ENCODE measurements at regions not wholly inside any gene's neighbourhood (a gene's known extent, or its start where the extent isn't known, plus 50 kb on each side); places are given as distances from the start of the nearest gene placed in this dataset.

DNA sequence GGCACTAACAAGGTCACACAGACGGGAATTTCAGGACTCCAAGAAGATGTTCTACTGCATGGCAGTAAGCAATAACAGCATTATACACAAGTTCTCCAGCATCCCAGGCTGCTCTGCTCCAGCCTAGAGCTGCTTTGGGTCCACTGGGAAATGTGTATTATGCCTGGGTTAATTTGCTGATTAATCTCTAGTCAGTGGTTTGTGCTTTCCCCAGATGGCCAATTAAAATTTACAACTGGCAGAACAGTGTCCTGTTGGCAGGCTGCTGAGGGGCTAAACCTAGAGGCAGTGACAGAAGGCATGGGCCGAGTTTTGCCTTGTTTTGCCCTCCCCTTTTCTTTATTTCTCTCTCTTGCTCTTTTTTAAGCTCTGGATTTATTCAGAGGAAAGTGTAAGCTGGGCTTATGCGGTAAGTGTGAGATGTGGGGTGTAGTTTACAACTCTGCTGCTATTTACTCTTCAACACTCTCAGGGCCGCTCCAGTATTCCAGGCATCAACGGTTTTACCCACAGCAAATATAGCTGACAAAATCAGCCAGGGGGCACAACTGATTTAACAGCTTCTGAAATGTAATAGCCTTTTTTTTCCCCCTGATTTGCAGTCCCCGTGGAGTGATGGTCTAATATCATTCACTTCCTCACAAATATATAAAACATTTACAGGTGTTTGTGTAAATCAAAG lies 348.0 kb downstream of the GPD2 start:
- no peak for DNase-seq

DNA sequence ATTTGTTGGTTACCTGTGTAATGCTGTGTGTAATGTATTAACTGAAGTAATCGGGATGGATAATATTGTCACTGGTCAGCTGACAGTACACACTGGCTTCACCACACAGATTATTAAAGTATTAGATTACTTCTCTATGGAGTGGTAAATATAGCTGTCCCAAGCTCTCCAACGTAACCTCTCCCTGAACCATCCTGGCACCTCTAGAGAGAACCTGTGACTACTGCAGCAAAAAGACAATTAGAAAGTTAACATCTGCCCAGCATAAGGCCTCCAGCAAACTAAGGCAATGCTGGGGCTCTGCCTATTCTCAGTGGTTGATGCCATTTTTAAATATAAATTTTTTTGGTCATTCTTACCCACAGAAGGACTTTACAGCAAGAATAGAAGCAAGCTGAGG lies 351.3 kb downstream of the GPD2 start:
- DNase-seq = no peak

DNA sequence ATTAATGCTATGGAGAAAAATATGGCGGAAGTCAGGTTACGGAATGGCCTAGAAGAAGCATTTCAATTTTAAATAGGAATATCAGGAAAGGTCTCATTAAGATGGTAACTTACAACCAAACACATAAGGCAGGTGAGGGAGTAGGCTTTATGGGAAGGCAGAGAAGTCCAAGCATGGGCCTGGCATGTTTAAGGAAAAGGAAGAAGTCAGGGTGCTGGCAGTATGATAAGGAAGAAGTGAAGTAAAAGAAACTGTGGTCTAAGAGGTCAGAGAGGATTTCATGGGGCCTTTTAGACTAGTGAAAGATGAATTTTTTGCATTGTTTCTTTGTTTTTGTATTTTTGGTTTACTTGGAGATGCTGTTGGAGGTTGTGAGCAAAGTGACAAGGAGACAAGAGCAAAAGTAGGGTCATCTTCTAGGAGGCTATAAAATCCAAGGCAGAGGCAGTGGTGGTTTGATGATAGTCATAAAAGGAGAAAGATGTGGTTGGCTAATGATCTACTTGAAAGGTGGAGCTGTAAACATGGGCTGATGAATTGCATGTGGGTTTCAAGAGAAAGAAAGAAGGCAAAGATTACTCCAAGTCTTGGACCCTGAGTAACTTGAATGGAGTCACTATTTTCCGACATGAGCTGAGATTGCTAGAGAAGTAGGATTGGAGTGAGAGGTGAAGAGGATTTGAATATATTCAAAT lies 354.3 kb downstream of the GPD2 start:
- DNase-seq = no peak

DNA sequence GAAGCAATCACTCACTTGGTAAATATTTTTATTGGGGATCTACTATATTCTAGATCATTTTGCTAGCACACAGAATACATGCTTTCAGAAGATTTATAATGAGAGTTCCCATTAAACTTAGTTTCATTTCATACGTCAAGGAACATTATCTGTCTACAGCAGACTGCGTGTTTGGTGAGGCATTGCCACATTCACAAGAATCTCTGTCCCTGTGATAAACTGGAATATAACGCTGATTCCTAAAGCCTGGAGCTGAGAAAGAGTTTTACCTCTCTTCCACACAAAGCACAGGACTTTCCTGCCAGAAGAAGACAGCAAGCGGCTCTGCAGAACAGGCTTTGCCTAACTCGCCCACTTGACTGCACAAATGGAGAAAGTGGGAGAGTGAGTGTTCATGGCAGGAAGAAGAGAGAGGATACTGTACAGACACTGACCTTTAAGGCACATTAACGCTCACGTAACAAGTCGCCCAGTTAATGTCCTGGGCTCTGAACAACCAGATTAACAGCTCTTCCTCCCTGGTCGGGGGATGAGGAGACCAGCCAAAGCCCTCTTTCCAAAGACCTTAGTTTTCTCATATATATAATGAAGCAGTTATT lies 356.2 kb downstream of the GPD2 start:
- no peak for DNase-seq

DNA sequence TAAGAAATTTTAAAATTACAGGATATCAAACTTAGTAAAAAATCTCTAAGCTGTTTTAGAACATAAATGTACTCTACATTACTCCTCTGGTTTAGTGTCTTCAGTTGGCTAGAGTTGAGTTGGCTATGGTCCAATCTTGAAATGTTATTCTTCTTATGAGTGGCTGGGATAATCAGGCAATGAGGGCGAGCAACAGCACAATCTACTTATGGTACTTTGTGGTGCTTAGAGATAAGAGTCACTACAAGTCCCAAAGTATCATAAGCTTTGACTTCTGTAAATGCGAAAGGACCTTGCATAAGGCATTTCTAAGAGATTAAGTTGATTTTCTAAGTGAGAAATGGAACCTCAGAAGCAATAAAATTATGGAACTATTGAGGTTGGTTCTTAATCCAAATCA lies 361.7 kb downstream of the GPD2 start:
- no peak for DNase-seq

DNA sequence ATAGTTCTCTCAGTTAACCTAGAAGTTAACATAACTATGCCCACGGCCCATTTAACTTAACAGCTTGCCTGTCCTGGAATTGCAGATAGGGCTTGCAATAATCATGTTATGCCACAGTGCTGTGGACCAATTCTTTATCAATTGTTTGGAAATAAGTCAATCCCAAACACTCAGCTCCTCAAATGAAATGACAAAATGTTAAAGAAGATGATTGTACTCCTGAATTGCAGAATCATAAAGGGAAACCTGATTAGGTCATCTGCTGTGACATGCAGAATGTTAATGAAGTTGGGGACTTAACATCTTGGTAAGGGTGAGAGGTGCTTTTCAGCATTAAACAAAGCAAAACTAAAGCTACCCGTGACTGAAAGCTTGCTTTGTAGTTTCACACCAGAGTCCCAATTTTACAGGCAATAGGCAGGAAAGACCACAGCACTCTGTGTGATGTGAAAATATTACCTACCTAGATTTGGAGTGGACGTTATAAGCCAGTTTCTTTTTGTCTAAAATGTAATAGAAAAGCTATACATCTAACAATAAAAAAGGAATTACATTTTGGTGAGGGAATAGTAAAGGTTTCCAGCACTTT lies 364.0 kb downstream of the GPD2 start:
- DNase-seq = peak; percentile 48

DNA sequence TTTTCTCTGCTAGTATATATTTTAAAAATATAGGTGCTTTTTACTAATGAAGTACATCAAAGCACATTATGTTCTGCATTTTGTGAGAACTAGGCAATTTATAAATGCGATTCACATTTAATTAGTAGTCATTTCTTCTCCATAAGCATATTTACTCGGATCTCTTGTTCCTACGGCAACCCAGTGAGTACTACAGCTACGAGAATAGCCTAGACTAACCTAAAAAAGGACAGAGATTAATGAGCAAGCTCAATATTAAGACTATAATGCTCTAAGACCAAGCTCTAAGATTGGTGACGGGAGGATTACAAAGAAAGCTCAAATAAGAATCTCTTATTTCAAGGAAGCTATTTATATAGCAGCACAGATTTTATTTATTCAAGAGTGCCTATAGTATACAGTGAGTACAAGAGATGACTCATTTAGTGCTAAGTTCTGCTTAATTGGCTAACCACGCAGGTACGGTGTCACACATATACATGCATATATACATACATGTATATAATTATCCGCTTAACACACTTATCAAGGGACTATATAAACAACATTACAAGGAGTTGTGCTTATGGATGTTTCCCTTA lies 364.7 kb downstream of the GPD2 start:
- DNase-seq = peak; percentile 91

DNA sequence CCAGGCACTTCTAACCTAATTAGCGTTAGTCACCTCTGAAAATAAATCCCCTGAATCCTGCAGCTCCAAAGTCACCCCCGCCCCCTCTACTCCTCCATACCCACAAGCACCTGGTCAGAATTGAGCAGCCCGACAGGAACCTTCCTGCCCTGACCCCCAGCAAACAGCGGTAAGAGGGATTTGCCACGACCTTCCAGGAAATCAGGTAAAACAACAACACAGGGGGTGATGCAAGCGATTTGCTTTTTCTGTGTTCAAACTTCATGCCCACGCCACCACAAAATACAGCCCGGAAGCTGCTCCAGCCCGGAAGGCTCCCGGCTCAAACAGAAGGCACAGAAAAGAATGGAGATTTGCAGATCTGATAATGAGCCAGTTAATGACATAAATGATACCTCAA lies 367.1 kb downstream of the GPD2 start:
- DNase-seq = peak; percentile 72

DNA sequence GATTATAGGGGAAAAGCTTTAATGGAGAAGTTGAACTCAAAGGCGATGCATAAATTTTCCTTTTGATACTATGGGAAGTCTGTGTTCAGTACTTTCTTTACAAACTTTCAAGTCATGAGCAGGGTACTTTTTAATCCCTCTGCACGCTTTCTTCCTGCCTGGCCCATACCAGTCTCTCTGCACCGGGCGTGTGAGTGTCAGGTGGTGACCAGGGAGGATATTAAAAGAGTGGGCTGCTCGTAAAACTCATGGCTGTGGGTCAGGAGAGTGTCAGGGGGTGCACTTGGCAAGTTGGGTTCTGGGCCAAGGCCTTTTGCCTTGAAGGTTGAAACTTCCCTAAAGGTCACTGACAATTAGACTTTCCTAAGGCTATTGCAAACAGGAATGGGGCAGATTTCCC lies 367.8 kb downstream of the GPD2 start:
- DNase-seq = no peak

DNA sequence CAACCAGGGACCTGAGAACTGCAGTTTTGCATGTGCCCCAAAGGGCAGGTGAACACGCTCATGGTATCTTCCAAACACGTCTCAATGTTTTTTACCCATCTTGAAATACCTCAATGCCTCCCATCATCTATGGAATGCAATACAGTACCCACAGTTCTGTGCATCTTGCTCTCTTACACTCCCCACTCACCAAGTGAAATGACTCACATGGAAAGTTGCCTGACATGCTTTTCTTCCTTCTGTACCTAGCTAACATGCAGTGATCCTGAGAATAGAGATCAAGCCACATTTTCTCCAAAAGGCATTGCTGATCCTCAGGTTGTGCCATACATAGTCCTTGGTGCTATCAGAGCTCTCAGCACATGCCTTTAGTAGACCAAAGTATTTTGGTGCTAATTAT lies 373.9 kb downstream of the GPD2 start:
- no peak for DNase-seq

DNA sequence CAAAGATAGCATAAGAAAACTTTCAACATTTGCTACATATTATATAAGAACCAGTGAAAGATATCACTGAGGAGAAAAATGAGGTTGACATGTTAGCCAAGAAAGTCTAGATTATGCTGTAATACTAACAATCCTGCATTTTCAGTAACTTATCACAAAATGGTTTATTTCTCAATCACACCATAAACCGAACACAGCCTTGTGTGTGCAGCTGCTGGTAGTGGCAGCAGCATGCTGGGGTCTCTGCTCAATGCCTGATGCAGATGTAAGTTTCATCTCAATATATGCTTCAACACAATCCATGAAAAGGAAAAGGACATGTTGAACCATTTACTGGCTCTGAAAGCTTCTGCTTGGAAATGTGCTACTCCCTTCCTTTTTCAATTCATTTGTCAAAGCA lies 376.3 kb downstream of the GPD2 start:
- DNase-seq = no peak

DNA sequence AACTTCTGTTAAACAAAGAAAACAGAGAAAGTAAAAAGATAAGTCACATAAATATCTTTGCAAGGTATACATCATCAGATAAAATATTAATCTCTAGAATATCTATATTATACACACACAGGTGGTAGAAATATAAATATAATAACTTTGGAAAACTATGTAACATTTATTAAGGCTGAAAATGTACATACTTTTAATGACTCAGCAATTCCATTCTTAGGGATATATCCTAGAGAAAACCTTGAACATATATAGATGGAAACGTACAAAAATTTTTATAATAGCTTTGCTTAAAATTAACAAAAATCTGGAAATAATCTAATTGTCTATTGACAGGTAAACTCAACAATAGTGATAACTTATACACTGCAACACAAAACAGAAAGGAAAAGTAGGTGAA lies 381.3 kb downstream of the GPD2 start:
- no peak for DNase-seq

DNA sequence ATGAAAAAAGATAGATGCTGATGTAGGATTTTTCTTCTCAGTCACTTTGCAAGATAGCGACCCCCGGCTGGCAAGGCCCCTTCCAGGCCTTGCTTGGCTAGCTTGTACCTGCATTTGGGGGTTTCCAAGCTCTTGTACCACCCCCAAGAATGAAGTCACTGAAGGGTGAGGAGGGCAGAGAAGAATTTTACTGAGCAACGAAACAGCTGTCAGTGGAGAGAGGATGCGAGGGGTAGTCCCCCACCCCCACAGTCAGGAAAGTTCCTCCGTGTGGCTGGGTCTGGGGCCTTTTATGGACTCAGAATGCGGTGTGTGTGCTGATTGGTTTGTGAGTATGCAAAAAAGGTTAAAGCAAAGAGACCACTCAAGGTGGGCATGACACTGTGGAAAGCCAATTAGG lies 382.0 kb downstream of the GPD2 start:
- no peak for DNase-seq

DNA sequence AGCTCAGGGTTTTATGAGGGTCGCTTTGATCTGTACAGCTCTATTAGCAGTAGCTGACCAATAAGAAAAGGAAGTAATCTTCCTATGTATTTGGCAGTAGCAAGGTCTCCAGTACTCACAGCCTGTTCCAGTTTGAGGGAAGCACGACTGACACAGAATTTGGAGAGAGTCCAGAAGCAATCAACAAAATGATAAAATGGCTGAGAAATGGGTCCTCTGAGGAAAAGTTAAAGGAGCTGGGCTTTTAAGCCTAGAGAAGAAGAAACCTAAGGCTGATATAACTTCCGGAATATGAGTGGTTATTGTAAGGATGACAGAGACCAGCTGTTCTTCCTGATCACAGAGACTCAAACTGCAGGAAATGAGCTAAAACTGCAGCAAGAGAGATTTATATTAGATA lies 382.8 kb downstream of the GPD2 start:
- DNase-seq = no peak

DNA sequence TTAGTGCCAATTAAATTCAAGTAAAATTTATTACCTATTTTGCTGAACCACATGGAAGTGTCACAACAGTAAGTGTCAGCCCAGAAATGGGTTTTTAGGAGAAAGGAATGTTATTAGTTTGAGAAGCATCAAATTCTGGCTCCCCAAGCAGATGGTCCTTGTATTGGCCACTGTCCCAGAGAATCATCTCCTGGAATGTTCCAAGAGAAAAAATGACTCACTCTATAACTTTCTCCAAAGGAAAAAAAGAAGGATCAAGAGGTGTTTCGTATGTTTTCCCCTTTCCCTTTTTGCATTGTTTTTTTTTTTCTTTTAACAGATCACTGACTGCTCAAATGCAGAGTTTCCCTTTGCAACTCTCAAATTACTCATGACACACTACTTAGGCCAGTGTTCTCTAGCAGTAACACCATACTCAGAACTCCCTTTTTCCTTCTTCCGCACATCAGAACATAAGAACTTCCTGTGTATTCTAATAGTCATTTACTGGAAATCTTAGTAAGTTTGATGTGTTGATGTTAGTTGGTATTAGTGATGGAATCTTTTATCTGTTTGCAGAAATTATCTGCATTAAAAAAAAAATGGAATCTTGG lies 390.3 kb downstream of the GPD2 start:
- no peak for DNase-seq

DNA sequence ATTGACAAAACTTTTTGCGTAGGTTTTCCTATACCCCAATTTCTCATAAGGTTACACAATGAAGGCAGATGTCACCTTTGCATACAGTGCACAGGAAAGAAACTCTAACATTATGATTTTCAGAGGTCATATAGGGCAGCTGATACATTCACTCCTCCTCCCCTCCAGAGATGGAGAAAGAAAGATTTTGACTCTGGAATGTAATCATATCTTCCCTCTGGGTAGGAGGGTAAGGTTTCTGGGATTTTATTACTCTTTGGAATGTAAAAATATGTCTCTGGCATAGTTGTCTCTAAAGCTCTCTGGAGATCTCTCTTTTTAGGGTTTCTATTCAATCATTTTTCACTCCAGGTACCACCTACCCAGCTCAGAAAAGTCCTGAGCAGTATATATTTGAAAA lies 398.3 kb downstream of the GPD2 start:
- DNase-seq = no peak

DNA sequence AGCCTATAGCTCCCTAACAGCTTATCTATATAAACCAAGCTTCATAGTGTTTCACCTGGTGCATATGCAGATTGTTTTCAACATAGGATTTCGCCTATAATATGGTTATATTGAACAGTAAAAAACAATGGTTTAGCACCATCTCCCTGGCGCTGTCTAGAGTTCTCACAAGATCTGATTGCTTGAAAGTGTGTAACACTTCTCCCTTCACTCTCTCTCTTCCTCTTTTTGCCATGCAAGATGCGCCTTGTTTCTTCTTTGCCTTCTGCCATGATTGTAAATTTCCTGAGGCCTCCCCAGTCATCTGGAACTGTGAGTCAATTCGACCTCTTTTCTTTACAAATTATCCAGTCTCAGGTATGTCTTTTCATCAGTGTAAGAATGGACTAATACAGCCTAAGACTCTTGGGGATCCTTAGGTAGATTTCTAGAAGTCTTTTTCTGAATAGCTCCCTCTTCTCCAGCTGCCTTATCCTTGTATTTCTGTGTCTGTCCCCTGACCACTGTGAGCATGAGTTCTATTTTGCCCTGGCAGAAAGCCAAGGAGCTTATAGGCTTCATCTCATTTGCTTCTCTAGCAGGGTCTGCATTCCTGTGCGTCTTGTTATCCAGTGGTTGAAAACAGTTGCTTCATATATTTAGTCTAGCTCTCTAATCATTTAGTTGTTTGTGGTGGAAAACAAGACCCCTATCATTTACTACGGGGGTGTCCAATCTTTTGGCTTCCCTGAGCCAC lies 401.6 kb downstream of the GPD2 start:
- DNase-seq = no peak

DNA sequence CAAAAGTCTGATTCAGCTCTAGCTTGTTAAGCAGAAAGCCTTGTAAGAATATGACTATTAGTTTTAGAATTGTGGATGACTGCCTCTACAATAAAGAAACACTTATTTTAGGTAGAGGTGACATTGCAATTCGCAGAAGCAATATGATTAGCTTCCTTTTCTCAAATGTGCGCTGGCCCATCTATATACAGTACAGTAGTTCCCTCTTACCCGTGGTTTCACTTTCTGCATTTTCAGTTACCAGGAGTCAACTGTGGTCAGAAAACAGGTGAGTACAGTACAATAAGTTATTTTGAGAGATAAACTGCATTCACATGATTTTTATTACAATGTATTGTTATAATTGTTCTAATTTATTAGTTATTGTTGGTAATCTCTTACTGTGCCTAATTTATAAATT lies 405.1 kb downstream of the GPD2 start:
- DNase-seq = no peak

DNA sequence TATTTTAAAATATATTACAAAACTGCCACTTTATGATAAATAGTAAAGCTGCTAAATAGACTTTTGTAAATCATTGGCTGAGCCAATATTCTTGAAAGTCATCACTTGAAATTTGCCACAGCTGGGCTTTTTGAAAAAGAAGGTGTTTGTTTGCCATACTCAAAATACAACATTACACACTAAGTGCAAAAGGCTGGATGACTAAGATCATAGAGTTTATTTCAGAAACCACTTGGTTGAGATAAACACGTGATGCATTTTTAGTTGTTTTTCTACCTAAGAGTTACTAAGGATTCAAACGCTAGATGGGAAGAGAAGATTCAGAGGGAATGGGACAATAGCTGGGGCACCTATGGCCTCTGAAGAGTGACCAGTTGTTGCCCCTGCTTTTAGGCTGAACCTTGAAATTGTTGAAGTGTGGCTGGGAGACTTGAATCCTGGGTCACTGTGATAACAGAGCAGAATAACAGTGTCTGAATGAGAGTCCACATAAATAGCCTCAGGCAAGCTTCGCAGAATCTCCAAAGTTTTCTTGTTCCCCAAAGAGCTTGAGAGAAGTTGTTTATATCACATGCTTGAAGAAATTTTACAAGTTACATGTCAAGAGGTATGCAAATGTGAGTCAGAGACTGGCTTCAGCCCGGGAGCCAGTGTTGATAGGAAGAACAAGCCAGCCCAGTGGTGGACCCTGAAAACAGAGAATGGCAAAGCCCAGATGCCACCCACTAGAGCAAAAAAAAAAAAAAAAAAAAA lies 409.8 kb downstream of the GPD2 start:
- DNase-seq = no peak

DNA sequence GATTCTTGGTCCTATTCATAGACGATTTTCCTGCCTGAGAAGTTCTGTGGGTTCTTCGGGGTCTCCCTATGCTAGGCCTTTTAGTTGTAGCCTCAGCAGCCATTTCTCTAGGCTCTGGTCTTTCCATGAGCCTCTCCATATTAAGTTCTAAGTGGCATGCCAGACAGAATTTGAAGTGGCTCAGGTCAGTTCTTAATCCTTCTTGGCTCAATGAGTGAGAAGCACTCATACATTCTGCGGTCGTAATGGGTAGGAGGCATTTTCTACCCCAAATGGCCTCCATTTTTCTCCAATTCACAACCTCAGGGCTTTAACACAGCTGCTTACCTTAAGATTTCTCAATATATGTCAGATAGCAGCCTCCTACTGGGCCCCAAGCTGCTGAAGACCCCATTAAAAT lies 405.3 kb upstream of the GALNT5 start:
- DNase-seq = no peak

DNA sequence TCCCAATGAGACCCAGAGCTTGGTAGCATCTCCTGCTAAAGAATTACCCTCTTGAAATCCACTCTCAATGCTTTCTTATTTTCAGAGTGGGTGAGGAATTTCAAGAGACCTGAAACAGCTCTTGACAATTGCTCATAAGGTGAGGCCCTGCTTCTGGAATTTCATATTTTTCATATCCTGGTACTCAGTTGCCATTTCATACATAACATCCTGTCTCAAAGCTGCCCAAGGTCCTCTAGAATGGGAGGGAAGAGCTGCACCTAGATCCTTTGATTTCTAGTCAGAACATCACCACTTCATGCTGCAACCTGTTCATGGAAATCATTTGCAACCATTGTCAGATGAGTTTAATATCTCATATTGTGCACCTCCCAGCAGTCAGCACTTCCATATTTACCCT lies 404.8 kb upstream of the GALNT5 start:
- no peak for DNase-seq

DNA sequence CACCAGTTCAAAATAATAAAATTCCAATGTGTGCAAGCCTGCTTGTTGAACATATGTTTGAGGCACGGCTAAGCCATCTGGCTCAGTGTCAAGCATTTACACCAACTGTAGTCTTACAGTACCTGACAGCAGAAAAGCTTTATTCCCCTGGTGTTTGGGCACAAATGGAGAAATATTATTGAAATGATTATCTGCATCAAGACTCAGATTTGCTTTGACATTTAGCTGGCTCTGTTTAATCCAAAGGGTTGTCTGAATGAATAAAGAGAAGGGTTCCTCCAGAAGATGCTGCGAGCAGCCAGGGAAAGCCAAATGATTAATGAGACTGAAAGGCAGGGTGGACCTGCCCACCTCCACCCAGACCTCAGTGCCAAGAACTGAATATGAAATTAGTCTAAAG lies 393.2 kb upstream of the GALNT5 start:
- no peak for DNase-seq

Data from NCI-H748 treated with DMSO at 0.1 percent for 48 hours (cell line).